NCI-H774 (cell line): ENCODE measurements at regions not wholly inside any gene's neighbourhood (a gene's known extent, or its start where the extent isn't known, plus 50 kb on each side); places are given as distances from the start of the nearest gene placed in this dataset.
"Not testable (repeated sequence)": the region's sequence is repeated elsewhere in the genome, so short reads cannot be mapped to it uniquely, and the experiment has no call there.

Experiments used
- DNase-seq: peaks from one replicate; lab custom pipeline; 2025; lab: John Stamatoyannopoulos, UW

DNA sequence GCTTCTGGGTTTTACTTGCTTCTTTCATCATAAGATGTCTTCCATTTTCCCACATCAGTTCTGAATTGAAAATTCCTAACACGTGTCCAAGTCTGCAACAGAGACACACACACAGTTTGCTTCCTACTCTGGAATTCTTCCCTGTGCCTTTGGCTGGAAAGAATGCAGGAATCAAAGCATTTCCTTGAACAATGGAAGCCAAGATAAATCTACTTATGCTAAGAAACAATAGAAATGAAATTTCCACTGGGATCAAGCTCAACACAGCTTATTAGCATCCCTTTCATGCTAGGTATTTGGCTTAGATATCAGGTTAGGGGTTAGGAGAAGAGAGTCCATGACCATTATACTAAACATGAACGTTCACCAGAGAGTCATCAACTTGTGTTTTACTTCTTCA, 101.1 kb upstream of the SCAF8 start:
- no peak for DNase-seq

DNA sequence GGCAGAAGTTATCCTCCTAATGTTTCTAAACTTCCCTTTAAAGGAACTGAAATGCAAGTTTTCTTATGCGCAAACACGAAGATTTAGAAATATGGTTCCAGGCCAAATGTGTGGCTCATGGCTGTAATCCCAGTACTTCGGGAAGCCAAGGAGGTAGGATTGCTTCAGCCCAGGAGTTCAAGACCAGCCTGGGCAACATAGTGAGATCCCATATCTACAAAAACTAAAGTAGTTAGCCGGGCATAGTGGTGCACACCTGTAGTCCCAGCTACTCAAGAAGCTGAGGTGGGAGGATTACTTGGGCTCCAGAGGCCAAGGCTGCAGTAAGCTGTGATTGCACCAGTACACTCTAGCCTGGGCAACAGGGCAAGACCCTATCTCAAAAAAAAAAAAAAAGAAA, 95.8 kb upstream of the SCAF8 start:
- DNase-seq = no peak

DNA sequence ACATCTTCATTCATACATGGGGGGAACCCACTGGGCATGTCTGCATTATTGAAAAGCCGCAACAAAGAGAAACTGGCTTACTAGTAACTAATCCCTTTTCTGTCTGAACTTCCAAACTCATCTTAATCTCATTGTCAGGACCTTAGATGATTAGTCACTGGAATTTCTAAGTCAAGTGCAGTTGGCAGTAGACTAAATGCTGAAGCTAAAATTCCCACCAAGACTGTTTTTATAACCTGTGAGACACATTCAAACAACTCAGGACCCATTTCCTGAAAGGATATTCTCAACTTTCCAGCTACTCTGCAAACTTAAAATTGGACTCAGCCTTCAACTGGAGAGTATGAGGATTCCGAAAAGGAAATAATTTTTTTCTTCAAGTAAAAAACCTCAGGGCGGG, 94.8 kb upstream of the SCAF8 start:
- DNase-seq = no peak

DNA sequence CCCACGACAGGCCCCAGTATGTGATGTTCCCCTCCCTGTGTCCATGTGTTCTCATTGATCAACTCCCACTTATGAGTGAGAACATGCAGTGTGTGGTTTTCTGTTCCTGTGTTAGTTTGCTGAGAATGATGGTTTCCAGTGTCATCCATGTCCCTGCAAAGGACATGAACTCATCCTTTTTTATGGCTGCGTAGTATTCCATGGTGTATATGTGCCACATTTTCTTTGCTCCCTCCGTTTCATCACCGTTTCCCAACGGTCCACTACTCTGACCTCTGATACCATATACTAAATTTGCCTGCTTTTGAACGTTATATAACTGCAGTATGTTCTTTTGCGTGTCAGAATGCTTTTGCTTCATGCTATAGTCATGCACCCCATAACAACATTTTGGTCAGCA, 94.0 kb upstream of the SCAF8 start:
- not testable (repeated sequence) for DNase-seq

GRCh38 chr6:154648188-154648887, 84.9 kb upstream of the SCAF8 start:
- DNase-seq = no peak

GRCh38 chr6:154648888-154649205, 84.4 kb upstream of the SCAF8 start:
- DNase-seq = no peak

GRCh38 chr6:154649721-154650120, 83.5 kb upstream of the SCAF8 start:
- no peak for DNase-seq

DNA sequence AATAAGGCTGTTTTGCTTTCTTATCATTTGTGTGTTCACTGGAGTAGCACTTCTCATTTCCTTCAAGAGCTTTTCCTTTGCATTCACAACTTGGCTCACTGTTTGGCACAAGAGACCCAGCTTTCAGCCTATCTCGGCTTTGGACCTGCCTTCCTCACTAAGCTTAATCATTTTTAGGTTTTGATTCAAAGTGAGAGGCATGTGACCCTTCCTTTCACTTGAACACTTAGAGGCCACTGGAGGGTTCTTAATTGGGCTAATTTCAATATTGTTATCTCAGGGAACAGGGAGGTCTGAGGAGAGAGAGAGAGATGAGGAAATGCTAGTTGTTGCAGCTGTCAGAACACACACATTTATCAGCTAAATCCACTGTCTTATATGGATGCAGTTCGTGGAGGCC, 82.9 kb upstream of the SCAF8 start:
- DNase-seq = no peak

- DNase-seq = no peak
Measured at GRCh38 chr6:154651656-154652055, 81.6 kb upstream of the SCAF8 start.

- DNase-seq = no peak
Measured at GRCh38 chr6:154653385-154653784, 79.8 kb upstream of the SCAF8 start.

GRCh38 chr6:154653853-154654252, 79.4 kb upstream of the SCAF8 start:
- DNase-seq = no peak

- DNase-seq = no peak
Measured at GRCh38 chr6:154656660-154657059, 76.6 kb upstream of the SCAF8 start.

DNA sequence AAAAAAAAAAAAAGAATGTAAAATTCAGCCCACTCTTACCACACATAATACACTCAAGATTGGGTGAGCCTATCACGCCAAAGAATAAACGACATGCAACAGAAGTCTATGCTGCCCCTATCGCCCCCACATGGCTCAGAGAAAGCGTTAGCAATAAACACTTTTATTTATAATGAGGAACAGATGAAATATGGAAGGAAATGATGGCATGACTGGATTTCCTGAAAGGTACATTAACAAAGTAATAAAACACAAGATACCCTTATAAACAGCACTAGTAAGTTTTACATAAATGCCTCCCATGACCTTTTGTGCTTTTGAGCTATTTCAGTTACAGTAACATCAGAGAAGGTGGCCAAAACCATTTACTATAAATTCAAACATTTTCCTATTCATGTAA, 71.4 kb upstream of the SCAF8 start:
- no peak for DNase-seq

- DNase-seq = no peak
Measured at GRCh38 chr6:154664287-154664686, 68.9 kb upstream of the SCAF8 start.

DNA sequence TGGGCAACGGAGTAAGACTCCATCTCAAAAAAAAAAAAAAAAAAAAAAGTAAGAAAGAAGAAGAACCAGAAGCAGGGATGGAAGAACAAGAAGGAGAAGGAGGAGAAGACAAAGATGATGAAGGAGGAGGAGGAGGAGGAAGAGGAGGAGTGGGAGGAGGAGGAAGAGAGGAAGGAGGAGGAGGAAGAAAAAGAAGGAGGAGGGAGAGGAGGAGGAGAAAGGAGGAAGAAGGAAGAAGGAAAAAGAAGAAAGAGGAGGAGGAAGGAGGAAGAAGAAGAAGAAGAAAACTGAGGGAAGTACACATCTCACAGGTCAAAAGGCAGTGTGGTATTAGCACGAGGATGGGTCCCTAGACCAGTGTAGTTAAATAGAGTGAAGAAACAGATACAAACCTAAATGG, 65.1 kb upstream of the SCAF8 start:
- no peak for DNase-seq

DNA sequence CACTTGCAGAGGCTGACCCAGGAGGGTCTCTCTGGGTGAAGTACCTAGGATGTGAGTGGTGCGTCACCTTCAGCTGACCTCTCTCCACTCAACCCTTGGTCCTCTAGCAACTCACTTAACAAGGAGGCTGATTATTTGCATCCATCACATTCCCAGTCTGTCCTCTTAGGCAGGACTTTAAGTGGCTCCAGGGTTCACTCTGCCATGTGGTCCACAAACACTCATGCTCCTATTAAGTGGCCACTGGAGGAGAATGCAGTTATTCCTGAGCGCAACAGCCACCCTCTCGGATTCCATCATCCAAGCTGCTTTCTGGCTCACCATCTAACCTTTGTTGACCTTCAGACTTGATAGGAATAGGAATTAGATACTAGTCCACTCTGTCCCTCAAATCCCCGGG, 61.1 kb upstream of the SCAF8 start:
- DNase-seq = no peak

GRCh38 chr6:154673919-154674318, 59.3 kb upstream of the SCAF8 start:
- DNase-seq = no peak

- peak; percentile 95 for DNase-seq
Measured at GRCh38 chr6:154675602-154676088, 57.6 kb upstream of the SCAF8 start.

DNA sequence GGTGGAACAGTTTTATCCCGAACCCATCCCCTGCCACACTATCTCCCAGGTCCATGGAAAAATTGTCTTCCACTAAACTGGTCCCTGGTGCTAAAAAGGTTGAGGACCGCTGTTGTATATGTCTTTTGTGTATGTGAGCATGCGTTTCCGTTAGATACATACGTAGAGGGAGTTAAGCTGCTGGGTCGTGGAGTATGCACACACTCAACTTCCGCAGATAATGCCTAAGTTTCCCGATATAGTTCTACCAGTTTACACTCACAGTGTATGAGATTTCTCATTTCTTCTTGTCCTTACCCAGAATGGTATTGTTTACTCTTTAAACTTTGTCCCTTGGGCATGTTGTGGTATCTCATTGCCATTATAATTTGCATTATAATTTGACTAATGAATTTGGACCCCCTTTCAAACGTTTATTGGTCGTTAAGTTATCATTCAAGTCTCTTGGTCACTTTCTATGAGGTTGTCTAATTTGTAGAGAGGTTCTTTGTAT, 50.5 kb upstream of the SCAF8 start:
- DNase-seq = no peak
